Transverse colon (tissue), 4 donors: ENCODE measurements at regions not wholly inside any gene's neighbourhood (a gene's known extent, or its start where the extent isn't known, plus 50 kb on each side); places are given as distances from the start of the nearest gene placed in this dataset.
A peak's percentile ranks its signal among the peaks of the same experiment; 100 is the strongest.

Source experiments
- EP300 ChIP-seq: sonication (generic); formaldehyde crosslinking; IDR thresholded peaks from one replicate; pipeline ENCODE4 v1.6.1; 2017; ENCODE audit warnings: antibody characterized with exemption, low read depth
- POLR2A ChIP-seq: fragments of 450-650 bp; IDR thresholded peaks from one replicate; pipeline ENCODE4 v1.6.1; 2016; ENCODE audit warnings: antibody characterized with exemption, mild to moderate bottlenecking, moderate library complexity
- POLR2AphosphoS5 ChIP-seq, 3 donors: sonication (generic); formaldehyde crosslinking; IDR thresholded peaks; one replicate each; pipeline ENCODE4 v1.6.1; 2016; ENCODE audit warnings: antibody characterized with exemption in 3 of 3
- TF ChIP-seq, protein P1 (sequence below), 5 experiments: fragments of 200-600 bp in 3 of 5; fragments of 450-650 bp in 2 of 5; sonication (generic) in 3 of 5; IDR thresholded peaks; 1 replicate in 2 of 5; 2 replicates in 3 of 5; pipeline ENCODE4 v1.5.1; 2016 to 2017; ENCODE audit warnings: antibody characterized with exemption in 5 of 5, inconsistent platforms in 3 of 5, mild to moderate bottlenecking in 2 of 5, moderate library complexity in 1 of 5

DNA sequence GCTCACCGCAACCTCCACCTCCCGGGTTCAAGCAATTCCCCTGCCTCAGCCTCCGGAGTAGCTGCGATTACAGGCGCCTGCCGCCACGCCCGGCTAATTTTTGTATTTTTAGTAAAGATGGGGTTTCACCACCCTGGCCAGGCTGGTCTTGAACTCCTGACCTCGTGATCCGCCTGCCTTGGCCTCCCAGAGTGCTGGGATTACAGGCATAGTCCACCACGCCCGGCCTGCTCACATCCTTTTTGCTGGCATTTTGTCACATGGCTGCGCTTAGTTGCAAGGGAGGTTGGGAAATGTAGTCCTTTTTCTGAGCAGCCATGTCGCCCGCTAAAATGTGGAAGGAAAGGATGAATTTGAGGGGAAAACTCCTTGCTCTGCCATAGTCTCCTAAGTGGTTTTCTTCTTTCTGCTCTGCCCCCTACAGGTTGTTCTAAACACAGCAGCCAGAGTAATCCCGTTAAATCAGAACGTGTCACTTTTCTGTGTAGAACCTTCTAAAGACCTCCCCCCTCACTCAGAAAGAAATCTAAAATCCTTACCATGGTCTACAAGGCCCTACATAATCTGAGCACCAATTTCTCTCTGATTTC, 57.8 kb upstream of the HSPA9 start:
- no peak for TF ChIP-seq POLR2A
- TF ChIP-seq, protein P1, sequence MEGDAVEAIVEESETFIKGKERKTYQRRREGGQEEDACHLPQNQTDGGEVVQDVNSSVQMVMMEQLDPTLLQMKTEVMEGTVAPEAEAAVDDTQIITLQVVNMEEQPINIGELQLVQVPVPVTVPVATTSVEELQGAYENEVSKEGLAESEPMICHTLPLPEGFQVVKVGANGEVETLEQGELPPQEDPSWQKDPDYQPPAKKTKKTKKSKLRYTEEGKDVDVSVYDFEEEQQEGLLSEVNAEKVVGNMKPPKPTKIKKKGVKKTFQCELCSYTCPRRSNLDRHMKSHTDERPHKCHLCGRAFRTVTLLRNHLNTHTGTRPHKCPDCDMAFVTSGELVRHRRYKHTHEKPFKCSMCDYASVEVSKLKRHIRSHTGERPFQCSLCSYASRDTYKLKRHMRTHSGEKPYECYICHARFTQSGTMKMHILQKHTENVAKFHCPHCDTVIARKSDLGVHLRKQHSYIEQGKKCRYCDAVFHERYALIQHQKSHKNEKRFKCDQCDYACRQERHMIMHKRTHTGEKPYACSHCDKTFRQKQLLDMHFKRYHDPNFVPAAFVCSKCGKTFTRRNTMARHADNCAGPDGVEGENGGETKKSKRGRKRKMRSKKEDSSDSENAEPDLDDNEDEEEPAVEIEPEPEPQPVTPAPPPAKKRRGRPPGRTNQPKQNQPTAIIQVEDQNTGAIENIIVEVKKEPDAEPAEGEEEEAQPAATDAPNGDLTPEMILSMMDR (IDR thresholded peaks at IDR 0.05): peak; percentile 22 to 42 (median 29)
- no peak for TF ChIP-seq EP300
- TF ChIP-seq POLR2AphosphoS5 (IDR thresholded peaks at IDR 0.05): no peak
